ENCODE measurements at regions not wholly inside any gene's neighbourhood (a gene's known extent, or its start where the extent isn't known, plus 50 kb on each side); places are given as distances from the start of the nearest gene placed in this dataset.

GRCh38 chr14:96658611-96659010 lies 138.6 kb upstream of the VRK1 start:
- no peak for TF ChIP-seq CTCF (IDR thresholded peaks at IDR 0.05; ENCODE audit: insufficient read depth, low read length, poor library complexity, severe bottlenecking)
- no peak for TF ChIP-seq EZH2phosphoT487 (conservative IDR thresholded peaks at IDR 0.05; ENCODE audit: low read length)

Measured in SU-DHL-6 (cell line).